DMS153 treated with DMSO at 0.1 percent for 48 hours (cell line): ENCODE measurements at regions not wholly inside any gene's neighbourhood (a gene's known extent, or its start where the extent isn't known, plus 50 kb on each side); places are given as distances from the start of the nearest gene placed in this dataset.

Source experiments
- DNase-seq: peaks from one replicate; lab custom pipeline; 2025; ENCODE audit not compliant: unreplicated experiment; lab: John Stamatoyannopoulos, UW

DNA sequence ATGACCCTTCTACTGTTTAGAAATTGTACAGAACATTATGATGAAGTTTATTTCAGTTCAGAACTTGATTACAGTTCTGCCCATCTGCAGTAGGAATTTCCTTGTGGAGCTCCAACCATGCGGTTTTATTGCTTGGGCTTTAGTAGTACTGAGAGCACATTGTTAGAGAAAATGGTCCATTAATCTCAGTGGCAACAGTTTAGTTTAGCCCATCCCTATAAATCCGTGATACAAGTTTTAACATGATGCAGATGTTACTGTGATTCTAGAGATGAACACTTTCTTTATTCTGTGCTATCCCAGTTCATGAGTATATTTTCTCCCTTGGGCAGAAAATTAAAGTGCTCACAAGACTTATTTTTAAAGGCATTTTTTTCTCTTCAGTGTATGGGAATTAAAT is 84.8 kb upstream of the FZD8 start:
- DNase-seq: no peak

DNA sequence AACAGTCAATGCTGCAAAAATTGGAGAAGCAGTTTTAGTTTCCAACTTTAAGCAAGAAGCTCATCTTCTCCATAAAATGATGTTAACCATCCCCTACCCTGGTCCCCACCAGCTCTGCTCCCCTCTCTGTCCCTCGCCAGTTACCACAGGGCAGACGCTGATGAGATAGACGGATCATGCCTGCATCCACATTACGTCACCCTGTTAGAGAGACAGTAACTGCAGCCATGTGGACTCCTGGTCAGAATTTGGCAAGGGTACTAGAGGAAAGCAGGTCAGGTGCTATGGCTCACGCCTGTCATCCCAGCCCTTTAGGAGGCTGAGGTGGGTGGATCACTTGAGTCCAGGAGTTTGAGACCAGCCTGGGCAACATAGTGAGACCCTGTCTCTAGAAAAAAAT is 81.9 kb upstream of the FZD8 start:
- no peak for DNase-seq

DNA sequence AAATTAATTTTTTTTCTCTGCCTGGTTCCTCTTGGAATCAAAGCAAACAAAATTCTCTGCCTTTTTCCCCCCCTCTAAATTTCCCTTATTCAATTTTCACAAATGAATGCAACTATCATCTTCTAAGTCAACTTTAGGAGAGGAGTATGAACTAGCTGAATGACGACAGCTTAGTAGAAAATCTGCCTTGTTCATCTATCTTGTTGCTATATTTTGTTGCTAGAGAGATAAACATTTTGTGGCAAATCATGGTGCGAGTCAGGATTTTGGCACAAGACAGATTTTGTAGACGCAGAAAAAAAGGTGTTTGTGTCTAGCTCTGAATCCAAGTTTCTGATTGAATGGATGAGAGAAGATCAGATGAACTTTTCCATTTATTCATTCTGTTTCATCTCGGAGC is 81.0 kb upstream of the FZD8 start:
- DNase-seq: no peak

DNA sequence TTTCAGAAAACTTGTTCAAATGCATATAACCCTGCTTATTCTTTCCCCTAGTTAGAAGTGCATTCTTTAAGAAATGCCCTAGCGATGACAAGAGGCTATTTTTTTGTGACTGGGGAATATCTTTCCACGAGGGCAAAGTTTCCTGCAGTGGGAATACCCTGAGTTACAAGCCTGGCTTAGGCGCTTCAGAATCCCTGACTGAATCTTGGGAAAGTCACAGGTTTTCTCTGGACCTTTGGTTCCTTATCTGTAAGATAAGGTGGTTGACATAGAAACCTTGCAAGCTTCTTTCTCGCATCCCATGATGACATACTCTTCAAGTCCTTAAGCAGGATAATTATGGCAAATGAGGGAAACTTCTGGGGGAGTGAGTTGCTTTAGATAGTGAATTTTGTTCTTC is 80.5 kb upstream of the FZD8 start:
- no peak for DNase-seq

DNA sequence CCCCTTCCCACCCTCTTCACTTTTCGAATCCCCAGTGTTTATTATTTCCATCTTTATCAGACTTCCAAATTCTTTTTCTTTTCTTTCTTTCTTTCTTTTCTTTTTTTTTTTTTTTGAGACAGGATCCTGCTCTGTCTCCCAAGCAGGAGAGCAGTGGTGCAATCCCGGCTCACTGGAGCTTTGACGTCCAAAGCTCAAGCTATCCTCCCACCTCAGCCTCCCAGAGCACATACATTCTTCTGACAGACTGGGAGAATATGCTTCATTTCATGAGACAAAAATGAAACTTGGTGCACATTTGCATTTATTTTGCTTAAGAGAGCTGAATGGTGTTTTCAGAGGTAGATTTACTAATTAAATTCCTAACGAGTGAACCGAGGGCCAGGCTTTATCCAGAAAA is 80.1 kb upstream of the FZD8 start:
- no peak for DNase-seq

DNA sequence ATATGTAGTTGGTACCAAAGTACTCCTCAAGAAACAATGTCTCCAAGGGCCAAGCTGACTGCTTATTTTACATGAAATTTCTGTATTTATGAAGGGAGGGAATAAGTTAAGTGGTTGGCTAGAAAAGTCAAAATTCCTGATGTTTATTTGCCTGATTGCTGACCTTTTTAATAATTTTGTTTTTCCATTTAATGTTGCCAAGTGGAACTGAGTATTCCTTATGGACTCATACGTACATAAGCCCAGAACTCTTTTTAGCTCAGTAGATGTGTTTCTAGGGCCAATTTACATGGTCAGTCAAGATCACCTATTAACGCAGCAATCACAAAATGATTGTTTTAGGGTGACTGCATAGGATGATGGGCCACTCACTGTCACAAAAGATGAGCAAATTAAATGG is 78.3 kb upstream of the FZD8 start:
- DNase-seq: no peak

DNA sequence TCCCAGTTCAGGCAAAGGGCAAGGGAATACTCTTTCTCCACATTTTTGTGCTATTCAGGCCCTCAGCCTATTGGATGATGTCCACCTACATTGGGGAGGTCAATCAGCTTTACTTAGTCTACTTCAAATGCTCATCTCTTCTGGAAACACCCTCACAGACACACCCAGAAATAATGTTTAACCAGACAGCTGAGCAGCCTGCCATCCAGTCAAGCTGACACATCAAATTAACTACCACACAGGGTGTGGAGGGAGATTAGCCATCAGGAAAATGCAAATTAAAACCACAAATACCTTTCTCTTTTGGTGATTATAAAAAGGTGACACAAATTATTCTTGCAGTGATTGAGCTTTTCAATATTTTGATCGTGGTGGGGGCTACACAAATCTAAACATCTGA is 74.7 kb upstream of the FZD8 start:
- DNase-seq: no peak

DNA sequence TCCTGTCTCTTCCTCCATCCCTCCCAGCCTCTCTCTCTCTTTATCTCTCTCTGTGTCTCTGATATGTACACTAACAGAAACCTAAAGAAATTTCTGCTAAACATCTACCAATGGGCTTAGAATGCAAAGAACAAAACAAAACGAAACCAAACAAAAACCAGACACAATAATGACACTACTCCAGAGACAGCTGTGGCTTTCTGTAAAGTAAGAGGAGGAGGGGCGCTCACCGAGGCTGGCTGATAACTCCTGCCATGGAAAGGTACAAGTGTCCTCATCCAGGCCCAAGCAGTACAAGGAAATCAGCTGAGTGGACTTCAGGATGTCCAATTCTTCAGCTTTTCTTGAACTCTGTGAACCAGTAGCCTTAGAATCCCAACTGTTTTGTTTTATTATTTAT is 70.4 kb upstream of the FZD8 start:
- DNase-seq: no peak

DNA sequence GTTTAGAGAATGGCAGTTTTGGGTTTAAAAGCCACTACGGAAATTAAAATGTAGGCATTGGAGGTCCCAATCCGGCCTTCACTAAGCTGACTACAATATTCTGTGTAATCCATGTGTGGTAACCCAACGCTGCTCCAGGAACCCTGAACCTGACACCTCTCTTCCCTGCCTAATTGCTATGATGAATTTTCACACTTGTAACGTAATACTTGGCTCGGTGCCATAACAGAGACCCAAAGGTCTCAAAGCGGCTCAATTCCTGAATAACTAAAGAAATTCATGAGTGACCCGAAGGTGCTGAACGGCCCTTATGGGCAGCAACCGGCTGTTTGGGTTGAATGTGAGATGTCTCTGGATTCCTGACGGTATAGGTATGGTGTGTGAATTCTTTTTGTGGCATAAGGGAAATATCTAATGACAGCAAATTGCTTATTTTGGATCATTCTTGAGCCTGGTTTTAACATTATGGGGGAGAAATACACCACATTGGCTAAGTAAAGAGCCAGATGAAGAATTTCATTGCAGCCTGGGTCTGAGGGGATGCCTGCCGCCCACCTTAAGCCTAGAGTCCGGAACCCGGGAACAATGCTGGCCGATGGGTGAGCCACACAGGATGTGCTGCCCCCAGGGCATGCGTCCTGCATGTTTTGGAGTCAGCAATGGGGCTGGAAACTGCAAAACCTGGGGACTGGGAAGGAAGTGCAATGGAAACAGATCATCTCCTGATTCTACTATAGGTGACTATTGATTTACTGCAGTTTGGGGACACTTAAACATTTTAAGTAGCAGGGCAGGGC is 69.7 kb upstream of the FZD8 start:
- DNase-seq: no peak

DNA sequence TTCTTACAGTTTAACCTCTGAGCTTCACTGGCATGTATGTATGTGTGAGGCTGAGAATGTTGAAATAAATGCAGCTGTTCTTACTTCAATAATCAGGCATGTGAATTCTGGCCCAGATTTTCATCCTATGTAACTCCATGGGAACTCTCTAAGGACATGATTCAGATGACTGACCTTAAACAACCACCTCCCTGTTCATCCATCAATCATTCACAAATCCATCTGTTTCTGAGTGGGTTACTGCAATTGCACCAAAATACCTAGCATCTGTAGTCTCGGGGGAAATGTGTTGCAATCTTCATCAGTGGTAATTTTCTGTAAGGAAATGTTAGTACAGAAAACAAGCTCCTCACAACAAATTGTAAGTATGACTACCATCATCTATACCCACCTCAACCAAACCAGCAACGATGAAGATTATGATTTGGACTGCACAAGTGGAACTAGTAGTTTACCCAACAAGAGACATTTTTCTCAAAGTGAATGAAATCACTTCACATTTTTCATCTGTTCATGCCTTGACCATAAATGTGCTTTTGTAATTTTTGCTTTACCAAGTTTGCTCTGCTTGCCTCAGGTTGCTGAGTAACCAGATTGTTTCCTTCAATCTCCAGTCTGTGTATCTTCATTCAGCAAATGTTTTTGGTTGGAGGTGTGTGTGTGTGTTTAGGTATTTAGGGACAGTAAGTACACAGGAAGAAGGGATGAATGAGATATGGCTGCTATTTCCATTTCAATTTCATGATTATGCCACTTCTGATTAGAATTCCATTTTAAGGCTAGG is 65.7 kb upstream of the FZD8 start:
- DNase-seq: no peak

DNA sequence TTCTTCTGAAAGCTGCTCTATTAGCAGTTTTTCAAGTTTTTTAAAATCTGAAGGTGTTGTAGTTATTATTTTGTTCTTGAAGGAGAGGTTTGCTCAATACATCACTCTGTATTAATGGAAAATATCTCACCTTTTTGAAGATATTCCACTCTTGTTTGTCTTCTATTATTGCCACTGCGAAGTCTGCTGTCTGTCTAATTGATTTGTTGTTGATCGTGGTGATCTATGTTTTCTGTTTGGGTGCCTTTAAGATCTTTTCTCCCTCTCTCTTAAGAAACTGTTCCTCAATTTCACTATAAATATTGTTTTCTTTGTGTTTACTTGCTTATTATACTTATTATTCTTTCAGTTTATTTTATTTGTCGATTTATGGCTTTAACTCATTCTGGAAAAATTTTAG is 64.9 kb upstream of the FZD8 start:
- no peak for DNase-seq

DNA sequence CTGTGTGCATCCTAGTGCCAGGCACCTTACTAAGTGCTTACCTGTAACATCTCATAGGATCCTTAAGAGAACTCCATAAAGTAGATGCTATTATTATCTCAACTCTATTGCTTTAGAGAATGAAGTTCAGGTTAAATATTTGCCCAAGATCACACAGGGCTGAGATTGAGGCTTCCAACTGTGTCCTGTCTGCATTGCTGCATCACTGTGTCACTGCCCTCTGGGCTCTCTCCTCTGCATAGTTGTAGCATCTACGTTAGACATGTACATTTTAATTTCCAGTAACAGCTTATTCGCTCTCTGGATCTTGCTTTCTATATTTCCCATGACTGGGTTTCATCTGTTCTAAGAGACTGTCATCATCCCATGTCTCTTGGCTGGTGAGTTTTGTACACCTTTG is 63.6 kb upstream of the FZD8 start:
- DNase-seq: no peak

DNA sequence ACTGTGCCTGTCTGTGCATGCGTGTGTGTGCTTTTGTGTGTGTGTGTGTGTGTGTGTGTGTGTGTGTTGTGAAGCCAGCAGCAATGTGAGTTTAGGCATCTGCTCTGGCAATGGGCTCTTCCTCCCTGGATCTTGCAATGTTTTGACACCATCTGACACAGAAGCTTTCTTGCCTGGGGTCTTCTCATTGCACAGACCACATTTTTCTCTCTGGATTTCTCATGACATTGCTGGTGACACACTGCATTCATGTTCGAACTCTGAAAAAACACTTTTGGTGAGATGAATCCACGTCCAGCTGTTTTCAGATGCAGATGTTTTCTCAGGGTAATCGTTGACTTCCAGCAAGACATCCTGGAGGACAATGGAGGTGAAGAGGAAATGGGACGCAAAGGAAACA is 63.0 kb upstream of the FZD8 start:
- no peak for DNase-seq

DNA sequence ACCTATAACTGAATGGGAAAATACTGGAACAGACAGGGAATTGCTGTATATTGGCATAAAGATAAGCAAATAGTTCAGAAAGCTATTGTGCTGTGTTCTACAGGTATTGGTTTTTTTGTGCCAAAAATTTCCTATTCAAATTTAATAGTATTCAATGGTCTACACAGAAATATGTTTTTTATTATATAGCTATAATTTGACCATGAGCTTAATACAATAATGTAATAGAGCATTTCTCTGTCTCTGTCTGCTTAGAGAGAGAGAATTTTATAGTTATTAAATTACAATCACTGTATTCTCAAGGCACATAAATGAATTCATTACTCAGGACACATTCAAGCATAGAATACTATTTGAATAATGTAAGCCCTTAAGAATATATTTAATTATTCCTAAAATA is 62.3 kb upstream of the FZD8 start:
- no peak for DNase-seq

DNA sequence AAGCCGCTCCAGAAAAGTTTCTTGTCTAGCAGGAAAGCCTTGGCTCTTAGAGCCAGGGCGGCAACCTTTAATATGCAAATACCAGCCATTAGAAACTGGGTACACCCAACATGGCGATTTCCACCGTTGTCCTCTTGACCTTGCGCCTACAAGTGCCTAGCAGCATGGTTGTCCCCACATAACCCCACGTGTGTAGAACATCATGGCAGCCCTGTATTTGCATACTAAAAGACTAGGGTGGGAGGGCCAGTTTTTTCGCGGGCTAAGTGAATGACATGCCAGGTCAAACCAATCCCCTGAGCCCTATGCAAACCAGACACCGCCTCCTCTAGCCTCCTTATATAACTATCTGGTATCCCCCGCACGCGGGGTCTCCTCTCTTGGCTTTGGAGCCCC is 58.4 kb upstream of the FZD8 start:
- no peak for DNase-seq

DNA sequence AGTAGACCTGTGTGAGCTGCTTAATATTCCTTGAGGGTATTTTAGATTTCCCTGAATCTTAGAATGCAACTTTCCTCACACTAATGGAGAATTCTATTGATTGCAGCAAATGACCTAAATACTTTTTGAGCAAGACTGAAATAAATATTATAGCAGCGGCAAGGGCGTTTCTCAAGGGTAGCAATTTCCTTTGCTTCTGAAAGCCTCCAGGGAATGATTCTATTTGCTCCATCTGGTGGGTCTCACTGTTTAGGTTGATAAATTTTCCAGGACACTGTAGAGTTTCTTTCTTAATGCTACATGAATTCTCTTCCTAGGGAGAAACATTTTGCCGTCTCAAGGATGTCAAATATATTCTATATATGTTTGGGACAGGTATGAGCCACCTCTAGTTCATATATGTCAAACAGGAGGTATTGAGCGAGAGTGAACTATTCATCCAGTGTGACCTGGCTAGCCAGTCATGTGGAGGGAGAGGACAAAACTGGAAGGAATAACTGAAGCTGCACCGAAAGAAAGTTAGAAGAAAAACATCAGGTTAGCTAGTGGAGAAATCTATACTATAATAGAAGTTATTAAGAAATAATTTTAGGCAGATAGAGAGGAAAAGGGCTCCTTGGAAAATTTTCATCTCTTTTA is 57.9 kb upstream of the FZD8 start:
- DNase-seq: no peak

DNA sequence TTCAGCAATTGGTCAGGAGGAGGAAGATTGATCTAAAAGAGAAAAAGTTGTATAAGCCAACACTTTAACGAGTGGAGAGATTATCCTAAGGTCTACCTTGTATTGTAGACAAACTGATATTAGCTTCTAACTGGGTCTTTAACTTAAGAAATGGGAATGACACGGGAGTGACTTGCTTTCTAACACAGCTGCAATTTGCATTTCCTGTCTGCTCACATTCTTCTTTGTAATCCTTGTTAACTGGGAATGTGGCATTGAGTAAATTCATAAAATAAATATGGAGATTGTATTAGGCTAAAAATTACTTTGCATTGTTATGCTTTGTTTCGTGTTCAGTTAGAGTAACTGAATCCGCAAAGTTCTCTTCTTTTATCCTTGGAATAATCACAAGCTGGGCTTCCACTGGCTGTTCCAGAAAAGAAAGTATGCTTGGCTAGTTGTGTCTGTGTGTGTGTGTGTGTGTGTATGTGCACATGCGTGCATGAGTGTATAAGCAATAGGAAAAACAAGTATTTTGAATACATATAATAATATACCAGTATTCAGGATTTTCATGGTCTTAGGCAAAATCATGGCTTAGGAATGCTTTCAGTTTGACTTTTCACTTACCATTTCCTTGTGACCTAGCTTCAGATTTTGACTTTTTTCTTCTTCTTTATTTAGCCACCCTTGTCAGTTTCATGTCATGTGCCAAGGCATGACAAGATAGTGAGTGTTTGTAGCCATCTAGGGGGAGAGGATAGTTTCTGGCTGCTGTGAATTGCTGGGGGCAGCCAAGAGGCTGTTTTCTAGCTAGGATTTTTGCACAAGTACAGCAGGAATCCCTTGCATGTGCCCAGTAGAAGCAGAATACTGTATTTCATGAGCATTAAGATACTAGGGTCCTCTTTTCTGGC is 54.5 kb upstream of the FZD8 start:
- DNase-seq: no peak

DNA sequence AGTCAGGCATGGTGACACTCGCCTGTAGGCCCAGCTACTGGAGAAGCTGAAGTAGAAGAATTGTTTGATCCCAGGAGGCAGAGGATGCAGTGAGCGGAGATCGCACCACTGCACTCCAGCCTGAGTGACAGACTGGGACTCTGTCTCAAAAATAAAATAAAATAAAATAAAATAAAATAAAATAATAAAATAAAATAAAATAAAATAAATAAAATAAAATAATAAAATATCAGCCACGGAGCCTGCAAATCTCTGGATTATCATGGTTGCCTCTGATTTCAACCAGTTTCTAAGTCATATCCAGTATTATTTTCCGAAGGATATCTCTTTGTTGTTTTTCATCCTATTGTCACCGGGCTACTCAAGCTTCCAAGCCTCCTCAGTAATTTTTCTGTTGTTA is 51.7 kb upstream of the FZD8 start:
- DNase-seq: no peak
